Naive thymus-derived CD4-positive, alpha-beta T cell (primary cell): ENCODE measurements at regions not wholly inside any gene's neighbourhood (a gene's known extent, or its start where the extent isn't known, plus 50 kb on each side); places are given as distances from the start of the nearest gene placed in this dataset.
A peak's percentile ranks its signal among the peaks of the same experiment; 100 is the strongest.
"Not testable (repeated sequence)": the region's sequence is repeated elsewhere in the genome, so short reads cannot be mapped to it uniquely, and the experiment has no call there.

Experiments
- ATAC-seq: fragments of 150-1000 bp; cut with Tn5 transposase; 2 replicates; pipeline ENCODE4 v1.10.0; 2021; ENCODE audit warnings: mild to moderate bottlenecking, moderate library complexity
- CTCF ChIA-PET: fragments of 350-600 bp; sonication (Branson Sonifier 250); formaldehyde crosslinking; loops from one replicate; lab custom pipeline; 2021; ENCODE audit warnings: antibody characterized with exemption; lab: Charles Lee
- POLR2A ChIA-PET: fragments of 350-600 bp; sonication (Branson Sonifier 250); formaldehyde crosslinking; loops from one replicate; lab custom pipeline; 2021; ENCODE audit warnings: antibody characterized with exemption, inconsistent platforms; lab: Charles Lee
- DNase-seq, 9 donors: peaks; one replicate each; pipeline versions ENCODE4 v3.0.0 to v3.0.0-alpha.2; 2020 to 2022; ENCODE audit warnings: mixed read lengths in 1 of 9
- H3K27ac ChIP-seq: one replicate; pipeline ENCODE4 v1.7.0; 2013; ENCODE audit warnings: mild to moderate bottlenecking, low read depth, low read length, moderate library complexity
- H3K27me3 ChIP-seq, 2 donors: one replicate each; pipeline ENCODE4 v1.7.0; 2013; ENCODE audit warnings: low read length in 2 of 2, mild to moderate bottlenecking in 2 of 2, moderate library complexity in 2 of 2; ENCODE audit not compliant: control insufficient read depth in 2 of 2, insufficient read depth in 2 of 2
- H3K36me3 ChIP-seq, 3 experiments: 1 replicate in 2 of 3; 2 replicates in 1 of 3; pipeline ENCODE4 v1.7.0; 2013; ENCODE audit warnings: low read length in 3 of 3, mild to moderate bottlenecking in 3 of 3, moderate library complexity in 1 of 3; ENCODE audit not compliant: insufficient read depth in 3 of 3, control insufficient read depth in 2 of 3
- H3K4me1 ChIP-seq, 2 donors: one replicate each; pipeline ENCODE4 v1.7.0; 2013; ENCODE audit warnings: low read length in 2 of 2, mild to moderate bottlenecking in 2 of 2, moderate library complexity in 1 of 2; ENCODE audit not compliant: control insufficient read depth in 2 of 2, insufficient read depth in 2 of 2
- H3K4me3 ChIP-seq: 2 replicates; pipeline ENCODE4 v1.7.0; 2013; ENCODE audit warnings: mild to moderate bottlenecking, low read length
- H3K9me3 ChIP-seq, 3 experiments: 1 replicate in 2 of 3; 2 replicates in 1 of 3; pipeline ENCODE4 v1.7.0; 2013; ENCODE audit warnings: low read length in 3 of 3; ENCODE audit not compliant: control insufficient read depth in 2 of 3
- H3K27ac Mint-ChIP-seq, 9 donors: one replicate each; pipeline ENCODE4 v1.8.0; 2020 to 2022; ENCODE audit warnings: mixed read lengths in 9 of 9, mild to moderate bottlenecking in 8 of 9, moderate library complexity in 5 of 9, inconsistent platforms in 2 of 9
- H3K27me3 Mint-ChIP-seq, 5 donors: one replicate each; pipeline ENCODE4 v1.8.0; 2021 to 2022; ENCODE audit warnings: mixed read lengths in 5 of 5, mild to moderate bottlenecking in 1 of 5
- H3K36me3 Mint-ChIP-seq, 5 donors: one replicate each; pipeline ENCODE4 v1.8.0; 2020 to 2022; ENCODE audit warnings: mixed read lengths in 5 of 5, mild to moderate bottlenecking in 3 of 5, inconsistent platforms in 1 of 5
- H3K4me1 Mint-ChIP-seq, 7 donors: one replicate each; pipeline ENCODE4 v1.8.0; 2020 to 2022; ENCODE audit warnings: mixed read lengths in 7 of 7, mild to moderate bottlenecking in 3 of 7, inconsistent platforms in 1 of 7
- H3K4me3 Mint-ChIP-seq, 10 donors: one replicate each; pipeline ENCODE4 v1.8.0; 2020 to 2022; ENCODE audit warnings: mild to moderate bottlenecking in 10 of 10, mixed read lengths in 10 of 10, moderate library complexity in 6 of 10, inconsistent platforms in 2 of 10
- H3K9me3 Mint-ChIP-seq, 11 donors: one replicate each; pipeline ENCODE4 v1.8.0; 2020 to 2022; ENCODE audit warnings: mixed read lengths in 11 of 11, mild to moderate bottlenecking in 4 of 11, inconsistent platforms in 1 of 11, moderate library complexity in 1 of 11
- intact Hi-C, 2 donors: fragments of 100-400 bp; cut with micrococcal nuclease; formaldehyde crosslinking; loops; one replicate each; pipeline ENCODE4 v1.15.1; 2023

DNA sequence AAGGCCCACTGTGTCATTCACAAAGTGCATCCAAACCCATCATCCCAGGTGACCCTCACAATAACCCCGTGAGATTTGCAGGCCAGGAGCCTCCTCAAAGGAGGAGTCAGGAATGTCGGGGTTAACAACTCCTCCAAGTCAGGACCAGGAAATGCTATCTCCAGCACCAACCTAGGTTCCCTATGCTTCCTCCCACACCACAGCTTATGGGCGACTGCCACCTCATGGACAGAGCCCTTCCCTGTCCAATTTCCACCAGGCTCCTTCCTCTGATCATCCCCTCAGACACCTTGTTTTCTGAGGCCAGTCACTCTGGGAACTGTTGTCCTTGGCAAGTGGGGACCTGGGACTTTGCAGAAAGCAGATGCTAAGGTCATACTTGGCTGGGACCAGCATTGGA lies 77.8 kb downstream of the LIMS3 start:
- H3K9me3 ChIP-seq, CTCF ChIA-PET, H3K36me3 Mint-ChIP-seq, POLR2A ChIA-PET, H3K4me1 ChIP-seq, H3K4me3 ChIP-seq, H3K36me3 ChIP-seq, H3K27me3 Mint-ChIP-seq, H3K27ac Mint-ChIP-seq, H3K4me1 Mint-ChIP-seq, intact Hi-C loops, ATAC-seq, H3K9me3 Mint-ChIP-seq, H3K27ac ChIP-seq, H3K27me3 ChIP-seq, H3K4me3 Mint-ChIP-seq, DNase-seq: not testable (repeated sequence)

DNA sequence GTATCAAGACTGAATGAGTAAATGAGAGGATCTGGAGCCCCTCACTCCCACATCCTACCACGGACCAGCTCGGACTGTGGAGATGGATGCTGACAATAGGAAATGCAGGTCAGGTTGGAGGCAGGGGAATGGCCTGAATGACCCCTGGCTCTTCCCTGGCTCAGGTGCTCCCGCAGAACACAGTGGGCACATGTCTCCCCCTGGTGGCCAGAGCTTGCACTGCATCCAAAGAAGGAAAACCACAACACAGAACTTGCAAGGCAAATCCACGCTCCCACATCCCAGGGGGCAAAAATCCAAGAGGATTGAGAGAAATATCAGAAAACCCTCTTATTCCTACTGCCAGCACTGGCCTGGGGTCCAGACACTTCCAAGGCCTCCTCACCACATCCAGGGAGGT lies 82.3 kb downstream of the LIMS3 start:
- H3K36me3 ChIP-seq, H3K27ac ChIP-seq, H3K9me3 Mint-ChIP-seq, DNase-seq, intact Hi-C loops, H3K4me1 ChIP-seq, H3K36me3 Mint-ChIP-seq, H3K27ac Mint-ChIP-seq, H3K9me3 ChIP-seq, H3K4me1 Mint-ChIP-seq, H3K4me3 ChIP-seq, H3K27me3 Mint-ChIP-seq, H3K4me3 Mint-ChIP-seq, H3K27me3 ChIP-seq, CTCF ChIA-PET, POLR2A ChIA-PET: not testable (repeated sequence)
- peak; percentile 78 for ATAC-seq

DNA sequence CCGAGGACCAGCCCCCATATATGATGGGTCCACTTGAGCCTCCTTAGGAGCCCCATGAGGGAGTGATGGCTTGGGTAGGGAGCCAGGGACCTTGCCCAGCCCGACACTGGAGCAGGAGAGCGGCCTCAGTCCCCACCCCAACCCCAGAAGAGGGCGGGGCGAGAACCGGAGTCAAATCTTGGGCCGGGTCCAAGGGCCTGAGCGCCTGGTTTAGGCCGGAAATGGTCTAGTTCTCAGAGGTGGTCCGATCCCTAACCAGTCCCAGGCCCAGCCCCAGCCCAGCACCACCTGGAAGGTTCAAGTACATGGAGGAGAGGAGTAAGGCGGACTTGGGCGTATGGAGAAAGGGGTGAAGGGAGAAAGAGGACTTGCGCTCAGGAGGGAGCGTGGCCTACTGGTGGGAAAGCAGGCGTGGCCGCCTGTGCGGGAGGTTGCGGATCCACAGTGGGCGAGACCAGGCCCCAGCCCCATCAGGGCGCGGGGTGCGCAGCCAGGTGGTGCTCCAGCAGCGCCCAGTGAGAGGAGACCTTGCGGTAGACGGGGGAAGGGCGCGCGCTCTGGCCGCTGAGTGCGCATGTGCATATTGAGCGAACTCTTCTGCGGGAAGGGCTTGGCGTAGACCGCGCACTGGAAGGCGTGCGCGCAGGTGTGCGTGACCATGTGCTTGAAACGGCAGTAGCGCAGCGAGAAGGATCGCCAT lies 88.1 kb downstream of the LIMS3 start:
- H3K27me3 ChIP-seq, H3K4me3 Mint-ChIP-seq, H3K4me1 Mint-ChIP-seq, H3K36me3 Mint-ChIP-seq, H3K36me3 ChIP-seq, H3K27me3 Mint-ChIP-seq, H3K27ac Mint-ChIP-seq, H3K9me3 Mint-ChIP-seq, POLR2A ChIA-PET, H3K27ac ChIP-seq, DNase-seq, H3K4me1 ChIP-seq, H3K9me3 ChIP-seq, intact Hi-C loops, H3K4me3 ChIP-seq, CTCF ChIA-PET: not testable (repeated sequence)
- peak; percentile 31 for ATAC-seq

DNA sequence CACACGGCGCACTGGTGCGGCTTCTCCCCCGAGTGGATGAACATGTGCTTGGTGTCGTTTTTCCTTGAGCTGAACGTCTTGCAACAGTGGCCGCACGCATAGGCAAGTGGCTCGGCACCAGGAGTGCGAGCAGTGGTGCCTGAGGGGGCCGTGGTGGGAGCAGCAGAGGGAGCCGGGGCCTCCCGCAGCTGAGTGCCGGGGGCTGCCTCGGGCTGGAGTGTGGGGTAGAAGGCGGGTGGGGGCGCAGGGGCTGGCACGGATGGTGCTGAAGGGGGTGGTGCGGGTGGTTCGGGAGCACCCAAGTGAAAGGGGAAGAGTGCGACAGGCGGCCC lies 88.6 kb downstream of the LIMS3 start:
- H3K4me1 ChIP-seq, H3K27me3 Mint-ChIP-seq, intact Hi-C loops, H3K4me3 Mint-ChIP-seq, H3K27me3 ChIP-seq, H3K4me3 ChIP-seq, H3K36me3 ChIP-seq, H3K9me3 ChIP-seq, DNase-seq, H3K36me3 Mint-ChIP-seq, H3K9me3 Mint-ChIP-seq, H3K27ac ChIP-seq, H3K4me1 Mint-ChIP-seq, CTCF ChIA-PET, POLR2A ChIA-PET, H3K27ac Mint-ChIP-seq: not testable (repeated sequence)
- ATAC-seq: peak; percentile 5

DNA sequence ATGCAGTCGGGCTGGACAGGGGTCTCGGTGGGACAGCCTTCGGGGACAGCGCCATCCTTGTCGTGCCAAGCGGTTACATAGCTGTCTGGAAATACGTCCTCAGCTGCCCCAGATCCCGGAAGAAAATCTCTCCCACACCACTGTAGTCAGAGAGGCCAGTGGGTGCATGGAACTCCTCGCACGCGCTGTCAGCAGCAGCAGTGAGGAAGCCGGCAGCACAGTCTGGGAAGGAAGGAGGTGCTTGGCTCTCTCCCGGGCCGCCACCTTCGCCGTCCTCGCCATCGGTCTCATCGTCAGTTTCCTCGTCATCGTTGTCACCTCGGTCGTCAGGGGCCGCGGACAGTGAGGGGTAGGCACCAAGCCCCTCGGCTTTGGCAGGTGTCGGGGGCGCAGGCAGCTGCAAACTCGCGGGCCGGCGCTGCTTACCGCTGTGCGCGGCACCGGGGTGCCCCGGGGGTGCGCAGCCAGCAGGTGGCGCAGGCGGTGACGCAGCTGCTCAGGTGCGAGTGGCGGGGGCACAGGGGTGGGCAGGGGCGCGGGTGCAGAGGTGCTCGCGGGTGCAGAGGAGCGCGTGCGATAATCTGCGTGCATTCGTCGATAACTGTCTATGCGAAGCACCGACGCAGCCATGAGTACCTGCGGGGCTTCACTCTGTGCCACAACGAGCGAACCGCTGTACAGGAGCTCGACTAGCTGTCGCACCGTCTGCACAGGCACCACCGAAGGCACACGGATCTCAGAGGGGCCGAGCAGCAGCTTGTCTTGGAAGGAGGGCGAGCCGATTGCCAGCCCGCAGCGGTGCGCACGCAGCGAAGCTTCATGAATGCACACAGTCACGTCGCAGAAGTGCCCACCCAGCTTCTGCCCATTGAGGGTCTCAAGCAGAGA lies 89.2 kb downstream of the LIMS3 start:
- POLR2A ChIA-PET, H3K27ac Mint-ChIP-seq, H3K9me3 Mint-ChIP-seq, intact Hi-C loops, H3K4me1 ChIP-seq, DNase-seq, H3K27ac ChIP-seq, CTCF ChIA-PET, H3K27me3 Mint-ChIP-seq, H3K4me1 Mint-ChIP-seq, H3K4me3 ChIP-seq, H3K27me3 ChIP-seq, H3K4me3 Mint-ChIP-seq, H3K36me3 Mint-ChIP-seq, H3K9me3 ChIP-seq, H3K36me3 ChIP-seq: not testable (repeated sequence)
- peak; percentile 89 for ATAC-seq

DNA sequence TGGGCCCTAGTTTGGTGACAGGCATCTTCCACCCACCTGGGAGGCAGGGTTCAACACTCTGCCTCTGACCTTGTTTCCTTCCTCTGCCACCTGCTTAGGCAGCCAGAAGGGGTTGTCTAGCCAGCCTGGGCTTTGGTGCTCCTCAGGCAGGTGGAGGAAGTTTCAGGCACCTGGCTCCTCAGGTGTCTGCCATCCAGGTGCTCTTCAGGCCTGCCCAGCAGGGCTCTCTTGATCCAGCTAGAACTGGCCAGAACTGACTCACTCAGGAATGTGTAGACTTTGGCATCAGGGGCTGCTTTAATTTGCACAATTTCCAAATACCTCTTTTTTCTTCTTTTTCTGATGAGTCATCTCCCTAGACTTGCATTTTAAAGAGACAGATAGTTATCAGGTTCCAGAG lies 100.9 kb downstream of the LIMS3 start:
- H3K4me3 ChIP-seq, intact Hi-C loops, H3K9me3 ChIP-seq, H3K9me3 Mint-ChIP-seq, DNase-seq, H3K4me1 ChIP-seq, H3K4me1 Mint-ChIP-seq, H3K36me3 ChIP-seq, H3K27ac Mint-ChIP-seq, CTCF ChIA-PET, H3K27me3 ChIP-seq, H3K4me3 Mint-ChIP-seq, H3K27me3 Mint-ChIP-seq, POLR2A ChIA-PET, H3K36me3 Mint-ChIP-seq, H3K27ac ChIP-seq, ATAC-seq: not testable (repeated sequence)

DNA sequence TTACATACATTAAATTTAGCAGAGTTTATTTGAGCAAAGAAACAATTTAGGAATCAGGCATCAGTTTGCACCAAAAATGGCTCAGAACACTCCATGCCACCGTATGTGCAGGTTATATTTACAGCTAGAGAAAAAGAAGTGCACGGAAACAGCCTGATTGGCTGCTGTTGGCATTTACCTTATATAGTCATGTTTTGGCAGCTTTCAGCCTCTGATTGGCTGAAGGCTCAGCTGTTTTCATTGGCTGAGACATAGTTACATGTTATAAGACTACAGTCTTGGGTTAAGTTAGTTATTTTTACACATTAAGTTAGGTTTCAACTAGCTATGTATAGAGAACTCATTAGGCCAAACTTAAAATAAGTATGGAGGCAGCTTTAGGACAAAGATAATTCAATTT lies 104.0 kb downstream of the LIMS3 start:
- H3K27ac Mint-ChIP-seq, intact Hi-C loops, H3K36me3 ChIP-seq, H3K4me3 Mint-ChIP-seq, H3K4me1 ChIP-seq, H3K27me3 ChIP-seq, H3K9me3 ChIP-seq, H3K27me3 Mint-ChIP-seq, H3K27ac ChIP-seq, DNase-seq, CTCF ChIA-PET, ATAC-seq, H3K9me3 Mint-ChIP-seq, H3K4me3 ChIP-seq, POLR2A ChIA-PET, H3K36me3 Mint-ChIP-seq, H3K4me1 Mint-ChIP-seq: not testable (repeated sequence)
